Fibroblast of lung (primary cell): ENCODE measurements at regions not wholly inside any gene's neighbourhood (a gene's known extent, or its start where the extent isn't known, plus 50 kb on each side); places are given as distances from the start of the nearest gene placed in this dataset.

ENCODE experiments used
- EZH2 ChIP-seq: IDR thresholded peaks from 2 replicates; pipeline ENCODE4 v1.5.1; 2012; ENCODE audit warnings: low read length, control low read depth, mild to moderate bottlenecking; ENCODE audit errors: missing control alignments
- TF ChIP-seq, protein P1 (sequence below), 2 donors: IDR thresholded peaks in 1 of 2; conservative IDR thresholded peaks in 1 of 2; 1 replicate in 1 of 2; 2 replicates in 1 of 2; pipeline ENCODE4 v1.5.1; 2011 to 2012; ENCODE audit warnings: low read length in 2 of 2, control low read depth in 1 of 2, inconsistent platforms in 1 of 2, low read depth in 1 of 2, mild to moderate bottlenecking in 1 of 2

- TF ChIP-seq, protein P1, sequence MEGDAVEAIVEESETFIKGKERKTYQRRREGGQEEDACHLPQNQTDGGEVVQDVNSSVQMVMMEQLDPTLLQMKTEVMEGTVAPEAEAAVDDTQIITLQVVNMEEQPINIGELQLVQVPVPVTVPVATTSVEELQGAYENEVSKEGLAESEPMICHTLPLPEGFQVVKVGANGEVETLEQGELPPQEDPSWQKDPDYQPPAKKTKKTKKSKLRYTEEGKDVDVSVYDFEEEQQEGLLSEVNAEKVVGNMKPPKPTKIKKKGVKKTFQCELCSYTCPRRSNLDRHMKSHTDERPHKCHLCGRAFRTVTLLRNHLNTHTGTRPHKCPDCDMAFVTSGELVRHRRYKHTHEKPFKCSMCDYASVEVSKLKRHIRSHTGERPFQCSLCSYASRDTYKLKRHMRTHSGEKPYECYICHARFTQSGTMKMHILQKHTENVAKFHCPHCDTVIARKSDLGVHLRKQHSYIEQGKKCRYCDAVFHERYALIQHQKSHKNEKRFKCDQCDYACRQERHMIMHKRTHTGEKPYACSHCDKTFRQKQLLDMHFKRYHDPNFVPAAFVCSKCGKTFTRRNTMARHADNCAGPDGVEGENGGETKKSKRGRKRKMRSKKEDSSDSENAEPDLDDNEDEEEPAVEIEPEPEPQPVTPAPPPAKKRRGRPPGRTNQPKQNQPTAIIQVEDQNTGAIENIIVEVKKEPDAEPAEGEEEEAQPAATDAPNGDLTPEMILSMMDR (conservative IDR thresholded peaks at IDR 0.05 in 1 of 2, IDR thresholded peaks at IDR 0.05 in 1 of 2; ENCODE audit: low read depth in 1 of 2, low read length in 2 of 2): no peak
- no peak for TF ChIP-seq EZH2
These were observed 230.1 kb upstream of the THBS1 start for GRCh38 chr15:39350785-39351184.
